Right renal pelvis (tissue), 4 donors: ENCODE measurements at regions not wholly inside any gene's neighbourhood (a gene's known extent, or its start where the extent isn't known, plus 50 kb on each side); places are given as distances from the start of the nearest gene placed in this dataset.

Source experiments
- DNase-seq, 4 donors: peaks; one replicate each; pipeline ENCODE4 v3.0.0-alpha.2; 2013; ENCODE audit warnings: low read depth in 4 of 4, low spot score in 3 of 4, missing footprints in 1 of 4

- no peak for DNase-seq
Measured at GRCh38 chr6:105824732-105825131, 261.4 kb upstream of the PRDM1 start.

- DNase-seq = no peak
Measured at GRCh38 chr6:105821777-105822176, 264.4 kb upstream of the PRDM1 start.

GRCh38 chr6:105821027-105821426 is 265.1 kb upstream of the PRDM1 start:
- no peak for DNase-seq

GRCh38 chr6:105819745-105820144 is 266.4 kb upstream of the PRDM1 start:
- DNase-seq = no peak

GRCh38 chr6:105818505-105818904 is 267.6 kb upstream of the PRDM1 start:
- DNase-seq = no peak

GRCh38 chr6:105817961-105818360 is 268.2 kb upstream of the PRDM1 start:
- DNase-seq = no peak

GRCh38 chr6:105817370-105817769 is 268.8 kb upstream of the PRDM1 start:
- DNase-seq = no peak

GRCh38 chr6:105816847-105817246 is 269.3 kb upstream of the PRDM1 start:
- DNase-seq = no peak

GRCh38 chr6:105815661-105816555 is 270.2 kb upstream of the PRDM1 start:
- DNase-seq = no peak

- DNase-seq = no peak
Measured at GRCh38 chr6:105814745-105815536, 271.2 kb upstream of the PRDM1 start.

- DNase-seq = no peak
Measured at GRCh38 chr6:105810922-105811482, 275.1 kb upstream of the PRDM1 start.

- DNase-seq = no peak
Measured at GRCh38 chr6:105810105-105810921, 275.8 kb upstream of the PRDM1 start.

- DNase-seq = no peak
Measured at GRCh38 chr6:105808571-105808970, 277.6 kb upstream of the PRDM1 start.

- DNase-seq = no peak
Measured at GRCh38 chr6:105807905-105808304, 278.2 kb upstream of the PRDM1 start.

GRCh38 chr6:105806486-105806920 is 279.6 kb upstream of the PRDM1 start:
- DNase-seq = no peak

- DNase-seq = no peak
Measured at GRCh38 chr6:105805501-105806023, 280.6 kb upstream of the PRDM1 start.

- no peak for DNase-seq
Measured at GRCh38 chr6:105804424-105804823, 281.7 kb upstream of the PRDM1 start.

- DNase-seq = no peak
Measured at GRCh38 chr6:105804000-105804399, 282.1 kb upstream of the PRDM1 start.

GRCh38 chr6:105803442-105803841 is 282.7 kb upstream of the PRDM1 start:
- no peak for DNase-seq

GRCh38 chr6:105802703-105803102 is 283.4 kb upstream of the PRDM1 start:
- DNase-seq = no peak
